Keratinocyte (primary cell): ENCODE measurements at regions not wholly inside any gene's neighbourhood (a gene's known extent, or its start where the extent isn't known, plus 50 kb on each side); places are given as distances from the start of the nearest gene placed in this dataset.

Experiments used
- DNase-seq: peaks from one replicate; pipeline ENCODE4 v3.0.0-alpha.2; 2011; ENCODE audit warnings: low read depth, missing footprints, low spot score
- FAIRE-seq: peaks from 2 replicates; lab custom pipeline; 2011; peaks lifted over from hg19 to GRCh38; lab: Jason Lieb, UNC
- H2AFZ ChIP-seq: 2 replicates; pipeline ENCODE4 v1.6.0; 2012; ENCODE audit warnings: low read length, control low read depth, inconsistent platforms; ENCODE audit not compliant: control insufficient read depth
- H3K27ac ChIP-seq: 2 replicates; pipeline ENCODE4 v1.5.1; 2011; ENCODE audit warnings: low read length; ENCODE audit not compliant: control insufficient read depth, insufficient read depth
- H3K27me3 ChIP-seq: 3 replicates; pipeline ENCODE4 v1.6.0; 2011; ENCODE audit warnings: low read length; ENCODE audit not compliant: control insufficient read depth, insufficient read depth; ENCODE audit errors: extremely low read depth
- H3K36me3 ChIP-seq, 2 experiments: 2 replicates in 1 of 2; 3 replicates in 1 of 2; pipeline ENCODE4 v1.5.1; 2011; ENCODE audit warnings: low read length in 2 of 2, mild to moderate bottlenecking in 1 of 2; ENCODE audit not compliant: control insufficient read depth in 2 of 2, insufficient read depth in 2 of 2; ENCODE audit errors: extremely low read depth in 1 of 2
- H3K4me1 ChIP-seq: 3 replicates; pipeline ENCODE4 v1.5.1; 2011; ENCODE audit warnings: low read length; ENCODE audit not compliant: control insufficient read depth, insufficient read depth; ENCODE audit errors: extremely low read depth
- H3K4me2 ChIP-seq: 3 replicates; pipeline ENCODE4 v1.6.0; 2011; ENCODE audit warnings: low read depth, low read length; ENCODE audit not compliant: control insufficient read depth, insufficient read depth; ENCODE audit errors: extremely low read depth
- H3K4me3 ChIP-seq, 3 experiments: fragments of 200-600 bp in 1 of 3; sonication (generic) in 1 of 3; 2 replicates in 2 of 3; 3 replicates in 1 of 3; pipeline ENCODE4 v1.5.1; 2011 to 2016; ENCODE audit warnings: low read length in 3 of 3, mild to moderate bottlenecking in 3 of 3, control low read depth in 2 of 3, inconsistent platforms in 1 of 3, low read depth in 1 of 3, mixed read lengths in 1 of 3, mixed run types in 1 of 3, moderate library complexity in 1 of 3; ENCODE audit not compliant: control insufficient read depth in 2 of 3, insufficient read depth in 2 of 3; ENCODE audit errors: extremely low read depth in 1 of 3
- H3K79me2 ChIP-seq: 2 replicates; pipeline ENCODE4 v1.6.0; 2012; ENCODE audit warnings: low read length; ENCODE audit not compliant: control insufficient read depth, insufficient read depth
- H3K9ac ChIP-seq: 3 replicates; pipeline ENCODE4 v1.6.0; 2011; ENCODE audit warnings: low read length; ENCODE audit not compliant: control insufficient read depth, insufficient read depth; ENCODE audit errors: extremely low read depth
- H3K9me1 ChIP-seq: 3 replicates; pipeline ENCODE4 v1.6.0; 2011; ENCODE audit warnings: low read length; ENCODE audit not compliant: control insufficient read depth, insufficient read depth; ENCODE audit errors: extremely low read depth
- H3K9me3 ChIP-seq: 2 replicates; pipeline ENCODE4 v1.5.1; 2012; ENCODE audit warnings: low read depth, low read length; ENCODE audit not compliant: control insufficient read depth
- H4K20me1 ChIP-seq: 3 replicates; pipeline ENCODE4 v1.6.0; 2011; ENCODE audit warnings: low read length; ENCODE audit not compliant: control insufficient read depth, insufficient read depth; ENCODE audit errors: extremely low read depth
- CTCF ChIP-seq, 3 experiments: IDR thresholded peaks in 1 of 3; conservative IDR thresholded peaks in 1 of 3; optimal IDR thresholded peaks in 1 of 3; 2 replicates in 2 of 3; 3 replicates in 1 of 3; pipeline versions ENCODE3 to v1.5.1; 2011; ENCODE audit warnings: low read length in 3 of 3, mild to moderate bottlenecking in 3 of 3, moderate library complexity in 2 of 3, control low read depth in 1 of 3, inconsistent platforms in 1 of 3; ENCODE audit not compliant: insufficient read depth in 2 of 3; ENCODE audit errors: extremely low read depth in 1 of 3
- EZH2 ChIP-seq: IDR thresholded peaks from one replicate; pipeline ENCODE4 v1.6.1; 2012; ENCODE audit warnings: inconsistent platforms, mild to moderate bottlenecking, low read length, moderate library complexity
- dilution Hi-C: fragments of 300-500 bp; cut with MboI; formaldehyde crosslinking; loops from one replicate; pipeline ENCODE4 v1.7.0; 2020; ENCODE audit warnings: low sequenced_read_pairs; ENCODE audit not compliant: extremely low pct_ligation_motif_present

- H3K9me3 ChIP-seq = no peaks in the 10 kb centered on the region
- no peaks in the 10 kb centered on the region for H3K27me3 ChIP-seq
- TF ChIP-seq CTCF (optimal IDR thresholded peaks at IDR 0.05 in 1 of 3, IDR thresholded peaks at IDR 0.05 in 1 of 3, conservative IDR thresholded peaks at IDR 0.05 in 1 of 3; ENCODE audit: extremely low read depth in 1 of 3, insufficient read depth in 2 of 3, low read length in 3 of 3) (no peak), EZH2 (no peak)
- DNase-seq (no peak), FAIRE-seq (no peak)
- no peak overlapping the region for H3K9ac ChIP-seq
- no peaks in the 10 kb centered on the region for H3K36me3 ChIP-seq
- H3K27ac ChIP-seq = no peak overlapping the region
- no peaks in the 10 kb centered on the region for H3K4me1 ChIP-seq
- dilution Hi-C loops = no loop called here
- no peak overlapping the region for H3K4me3 ChIP-seq
- H2AFZ ChIP-seq = no peak overlapping the region
- H3K79me2 ChIP-seq = no peaks in the 10 kb centered on the region
- H3K4me2 ChIP-seq = no peak overlapping the region
- no peaks in the 10 kb centered on the region for H3K9me1 ChIP-seq
- H4K20me1 ChIP-seq = no peaks in the 10 kb centered on the region
Observed at GRCh38 chr6:67593247-67593646, 1041.8 kb upstream of the ADGRB3 start.

DNA sequence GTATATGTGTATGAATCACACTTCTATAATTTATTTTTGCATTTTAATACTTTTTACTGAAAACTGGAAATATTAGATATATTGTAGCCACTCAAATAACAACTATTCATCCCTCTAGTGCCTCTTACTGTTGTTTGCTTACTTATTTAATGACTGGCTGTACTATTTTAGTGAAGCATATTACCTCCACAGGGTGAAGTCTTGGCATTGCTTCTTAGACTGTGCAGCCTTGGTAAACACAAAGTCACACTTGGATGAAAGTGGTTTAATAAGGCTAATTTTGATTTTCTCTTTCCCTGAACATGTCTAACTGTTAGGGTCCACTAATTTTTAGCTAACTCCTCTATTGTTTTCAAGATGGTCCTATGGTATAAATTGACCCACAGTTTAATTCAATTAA, 1043.2 kb upstream of the ADGRB3 start:
- no peaks in the 10 kb centered on the region for H3K4me1 ChIP-seq
- H3K9me1 ChIP-seq = no peaks in the 10 kb centered on the region
- H4K20me1 ChIP-seq = no peaks in the 10 kb centered on the region
- no peaks in the 10 kb centered on the region for H3K36me3 ChIP-seq
- no peak overlapping the region for H3K4me2 ChIP-seq
- no peak overlapping the region for H2AFZ ChIP-seq
- no peaks in the 10 kb centered on the region for H3K27me3 ChIP-seq
- H3K27ac ChIP-seq = no peak overlapping the region
- no peak overlapping the region for H3K9ac ChIP-seq
- TF ChIP-seq CTCF (optimal IDR thresholded peaks at IDR 0.05 in 1 of 3, IDR thresholded peaks at IDR 0.05 in 1 of 3, conservative IDR thresholded peaks at IDR 0.05 in 1 of 3; ENCODE audit: extremely low read depth in 1 of 3, insufficient read depth in 2 of 3, low read length in 3 of 3) (no peak), EZH2 (no peak)
- no peak overlapping the region for H3K4me3 ChIP-seq
- dilution Hi-C loops = no loop called here
- no peaks in the 10 kb centered on the region for H3K9me3 ChIP-seq
- DNase-seq (no peak), FAIRE-seq (no peak)
- no peaks in the 10 kb centered on the region for H3K79me2 ChIP-seq
